SK-N-SH treated with all-trans-retinoic acid at 6 μM for 48 hours (cell line): ENCODE measurements at regions not wholly inside any gene's neighbourhood (a gene's known extent, or its start where the extent isn't known, plus 50 kb on each side); places are given as distances from the start of the nearest gene placed in this dataset.

Source experiments
- ATAC-seq: fragments of 200-7000 bp; cut with Tn5 transposase; 3 replicates; pipeline ENCODE4 v1.9.1; 2020; ENCODE audit warnings: mild to moderate bottlenecking, moderate library complexity
- ARNTL ChIP-seq: fragments of 450-650 bp; formaldehyde crosslinking; IDR thresholded peaks from 2 replicates; pipeline ENCODE4 v1.5.0; 2020; ENCODE audit warnings: low read depth, mild to moderate bottlenecking, moderate library complexity, borderline replicate concordance
- BACH2 ChIP-seq: fragments of 250-450 bp; sonication (Bioruptor Pico); IDR thresholded peaks from 2 replicates; pipeline ENCODE4 v1.9.0; 2021; ENCODE audit warnings: mild to moderate bottlenecking, borderline replicate concordance
- CSDC2 ChIP-seq: fragments of 250-450 bp; sonication (Bioruptor Pico); IDR thresholded peaks from 2 replicates; pipeline ENCODE4 v1.5.0; 2020; ENCODE audit warnings: mild to moderate bottlenecking, moderate library complexity
- ESRRG ChIP-seq: fragments of 250-450 bp; sonication (Bioruptor Pico); IDR thresholded peaks from 2 replicates; pipeline ENCODE4 v1.6.1; 2021; ENCODE audit warnings: mild to moderate bottlenecking
- GLIS3 ChIP-seq: fragments of 250-450 bp; sonication (Bioruptor Pico); IDR thresholded peaks from 2 replicates; pipeline ENCODE4 v1.5.0; 2020; ENCODE audit warnings: mild to moderate bottlenecking, moderate library complexity
- ISL1 ChIP-seq: fragments of 250-450 bp; sonication (Bioruptor Pico); IDR thresholded peaks from 2 replicates; pipeline ENCODE4 v2.1.2; 2022; ENCODE audit warnings: mild to moderate bottlenecking, moderate library complexity
- OSR1 ChIP-seq: fragments of 250-450 bp; sonication (Bioruptor Pico); IDR thresholded peaks from 2 replicates; pipeline ENCODE4 v1.8.0; 2022; ENCODE audit warnings: moderate library complexity, mild to moderate bottlenecking, inconsistent platforms
- PPARA ChIP-seq: fragments of 250-450 bp; sonication (Bioruptor Pico); IDR thresholded peaks from 2 replicates; pipeline ENCODE4 v1.5.0; 2020; ENCODE audit warnings: mild to moderate bottlenecking, borderline replicate concordance
- RARB ChIP-seq: fragments of 250-450 bp; sonication (Bioruptor Pico); IDR thresholded peaks from 2 replicates; pipeline ENCODE4 v1.8.0; 2021; ENCODE audit warnings: mild to moderate bottlenecking, moderate library complexity
- SNAI2 ChIP-seq: fragments of 250-450 bp; sonication (Bioruptor Pico); IDR thresholded peaks from 2 replicates; pipeline ENCODE4 v1.5.0; 2020; ENCODE audit warnings: mild to moderate bottlenecking, moderate library complexity
- TCF4 ChIP-seq: fragments of 250-450 bp; sonication (Bioruptor Pico); IDR thresholded peaks from 2 replicates; pipeline ENCODE4 v1.8.0; 2021; ENCODE audit warnings: mild to moderate bottlenecking, moderate library complexity, borderline replicate concordance
- TOX ChIP-seq: fragments of 250-450 bp; sonication (Bioruptor Pico); IDR thresholded peaks from 2 replicates; pipeline ENCODE4 v1.8.0; 2021; ENCODE audit warnings: mild to moderate bottlenecking, moderate library complexity, borderline replicate concordance
- ZC3H10 ChIP-seq: fragments of 250-450 bp; sonication (Bioruptor Pico); IDR thresholded peaks from 2 replicates; pipeline ENCODE4 v1.5.1; 2021; ENCODE audit warnings: mild to moderate bottlenecking, moderate library complexity
- ZFP3 ChIP-seq: fragments of 250-450 bp; sonication (Bioruptor Pico); IDR thresholded peaks from 2 replicates; pipeline ENCODE4 v1.5.0; 2020; ENCODE audit warnings: mild to moderate bottlenecking, moderate library complexity
- ZNF565 ChIP-seq: fragments of 450-650 bp; formaldehyde crosslinking; conservative IDR thresholded peaks from 2 replicates; pipeline ENCODE4 v1.5.0; 2020; ENCODE audit warnings: low read depth, mild to moderate bottlenecking, moderate library complexity
- ZNF70 ChIP-seq: fragments of 450-650 bp; formaldehyde crosslinking; IDR thresholded peaks from 2 replicates; pipeline ENCODE4 v1.5.0; 2020; ENCODE audit warnings: mild to moderate bottlenecking, moderate library complexity
- ZNF8 ChIP-seq: fragments of 450-650 bp; formaldehyde crosslinking; IDR thresholded peaks from 2 replicates; pipeline ENCODE4 v1.5.0; 2020; ENCODE audit warnings: mild to moderate bottlenecking, moderate library complexity
- TF ChIP-seq, protein P1 (sequence below): fragments of 250-450 bp; sonication (Bioruptor Pico); IDR thresholded peaks from 2 replicates; pipeline ENCODE4 v1.8.0; 2021; ENCODE audit warnings: low read depth, mild to moderate bottlenecking, moderate library complexity, borderline replicate concordance
- TF ChIP-seq, protein P2 (sequence below): fragments of 250-450 bp; sonication (Bioruptor Pico); IDR thresholded peaks from 2 replicates; pipeline ENCODE4 v1.5.1; 2020; ENCODE audit warnings: low read depth, mild to moderate bottlenecking, moderate library complexity
- TF ChIP-seq, protein P3 (sequence below): fragments of 250-450 bp; sonication (Bioruptor Pico); IDR thresholded peaks from 2 replicates; pipeline ENCODE4 v1.5.1; 2021; ENCODE audit warnings: mild to moderate bottlenecking, moderate library complexity
- TF ChIP-seq, protein P4 (sequence below): fragments of 250-450 bp; sonication (Bioruptor Pico); IDR thresholded peaks from 2 replicates; pipeline ENCODE4 v1.8.0; 2020; ENCODE audit warnings: mild to moderate bottlenecking, moderate library complexity, borderline replicate concordance
- TF ChIP-seq, protein P5 (sequence below): fragments of 250-450 bp; sonication (Bioruptor Pico); IDR thresholded peaks from 2 replicates; pipeline ENCODE4 v1.5.0; 2020; ENCODE audit warnings: mild to moderate bottlenecking, moderate library complexity

DNA sequence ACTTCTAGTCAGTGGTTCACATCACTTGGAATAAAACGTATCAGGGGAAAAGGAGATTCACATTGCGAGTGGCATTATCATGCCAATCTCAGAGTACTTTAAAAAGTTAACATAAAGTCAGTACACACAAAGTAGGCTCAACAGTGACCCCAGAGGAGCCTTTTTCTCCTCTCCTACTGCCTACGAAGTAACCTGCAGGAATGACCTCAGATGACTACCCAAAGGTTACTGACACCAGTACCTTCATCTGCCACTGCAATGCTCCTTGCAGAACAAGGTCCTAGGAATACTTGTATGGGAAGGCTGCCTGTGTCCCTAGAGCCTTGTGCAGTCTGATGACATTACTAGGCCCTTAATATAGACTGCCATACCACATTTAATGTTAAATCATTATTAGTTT is 389.8 kb upstream of the LYPLAL1 start:
- TF ChIP-seq GLIS3 = no peak
- TF ChIP-seq ZNF70 (CRISPR knock-in tag) = no peak
- TF ChIP-seq, protein P1, sequence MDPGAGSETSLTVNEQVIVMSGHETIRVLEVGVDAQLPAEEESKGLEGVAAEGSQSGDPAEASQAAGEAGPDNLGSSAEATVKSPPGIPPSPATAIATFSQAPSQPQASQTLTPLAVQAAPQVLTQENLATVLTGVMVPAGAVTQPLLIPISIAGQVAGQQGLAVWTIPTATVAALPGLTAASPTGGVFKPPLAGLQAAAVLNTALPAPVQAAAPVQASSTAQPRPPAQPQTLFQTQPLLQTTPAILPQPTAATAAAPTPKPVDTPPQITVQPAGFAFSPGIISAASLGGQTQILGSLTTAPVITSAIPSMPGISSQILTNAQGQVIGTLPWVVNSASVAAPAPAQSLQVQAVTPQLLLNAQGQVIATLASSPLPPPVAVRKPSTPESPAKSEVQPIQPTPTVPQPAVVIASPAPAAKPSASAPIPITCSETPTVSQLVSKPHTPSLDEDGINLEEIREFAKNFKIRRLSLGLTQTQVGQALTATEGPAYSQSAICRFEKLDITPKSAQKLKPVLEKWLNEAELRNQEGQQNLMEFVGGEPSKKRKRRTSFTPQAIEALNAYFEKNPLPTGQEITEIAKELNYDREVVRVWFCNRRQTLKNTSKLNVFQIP (CRISPR knock-in tag) = no peak
- no peak for TF ChIP-seq CSDC2 (CRISPR knock-in tag)
- no peak for TF ChIP-seq TCF4
- no peak for TF ChIP-seq PPARA (CRISPR knock-in tag)
- no peak for TF ChIP-seq RARB (CRISPR knock-in tag)
- TF ChIP-seq BACH2 (CRISPR knock-in tag) = no peak
- TF ChIP-seq, all 23 proteins: peak for 0
- no peak for ATAC-seq

DNA sequence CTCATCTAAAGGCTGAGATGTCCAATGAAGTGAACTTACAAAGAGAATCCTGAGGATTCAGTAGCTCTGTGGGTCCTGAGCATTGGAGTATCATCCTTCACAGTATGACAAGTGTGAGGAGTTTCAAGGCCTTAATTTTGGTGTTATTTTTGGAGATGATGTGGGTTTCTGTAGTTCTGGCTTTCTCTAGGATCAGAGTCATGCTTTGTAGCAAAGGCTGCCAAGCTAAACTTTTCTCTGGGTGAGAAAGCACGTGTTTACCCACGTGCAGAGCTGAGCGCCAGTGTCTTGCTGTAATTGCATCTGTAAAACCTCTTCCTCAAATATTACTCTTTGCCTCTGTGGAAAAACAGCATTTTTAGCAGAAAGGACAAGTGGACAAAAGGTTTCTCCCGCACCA is 387.8 kb upstream of the LYPLAL1 start:
- ATAC-seq = no peak
- TF ChIP-seq CSDC2 (CRISPR knock-in tag) = no peak

DNA sequence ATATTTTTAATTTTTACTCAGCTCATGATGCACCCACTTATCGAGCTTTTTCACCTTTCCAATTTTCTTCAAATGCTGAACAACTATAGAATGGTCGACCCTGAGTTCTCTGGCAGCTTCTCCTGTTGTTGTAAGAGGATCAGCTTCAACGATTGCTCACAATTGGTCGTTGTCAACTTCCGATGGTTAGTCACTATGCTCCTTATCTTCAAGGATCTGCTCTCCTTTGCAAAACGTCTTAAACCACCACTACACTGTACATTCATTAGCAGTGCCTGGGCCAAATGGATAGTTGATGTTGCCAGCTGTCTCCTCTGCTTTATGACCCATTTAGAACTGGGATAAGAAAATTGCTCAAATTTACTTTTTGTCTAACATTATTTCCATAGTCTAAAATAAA is 385.9 kb upstream of the LYPLAL1 start:
- ATAC-seq = no peak
- TF ChIP-seq TOX (CRISPR knock-in tag) = no peak
- no peak for TF ChIP-seq ISL1
- TF ChIP-seq CSDC2 (CRISPR knock-in tag) = no peak
- TF ChIP-seq OSR1 (CRISPR knock-in tag) = no peak
- TF ChIP-seq, protein P2, sequence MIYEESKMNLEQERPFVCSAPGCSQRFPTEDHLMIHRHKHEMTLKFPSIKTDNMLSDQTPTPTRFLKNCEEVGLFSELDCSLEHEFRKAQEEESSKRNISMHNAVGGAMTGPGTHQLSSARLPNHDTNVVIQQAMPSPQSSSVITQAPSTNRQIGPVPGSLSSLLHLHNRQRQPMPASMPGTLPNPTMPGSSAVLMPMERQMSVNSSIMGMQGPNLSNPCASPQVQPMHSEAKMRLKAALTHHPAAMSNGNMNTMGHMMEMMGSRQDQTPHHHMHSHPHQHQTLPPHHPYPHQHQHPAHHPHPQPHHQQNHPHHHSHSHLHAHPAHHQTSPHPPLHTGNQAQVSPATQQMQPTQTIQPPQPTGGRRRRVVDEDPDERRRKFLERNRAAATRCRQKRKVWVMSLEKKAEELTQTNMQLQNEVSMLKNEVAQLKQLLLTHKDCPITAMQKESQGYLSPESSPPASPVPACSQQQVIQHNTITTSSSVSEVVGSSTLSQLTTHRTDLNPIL (CRISPR knock-in tag) = no peak
- no peak for TF ChIP-seq TCF4
- no peak for TF ChIP-seq ZNF70 (CRISPR knock-in tag)
- no peak for TF ChIP-seq GLIS3
- TF ChIP-seq, protein P3, sequence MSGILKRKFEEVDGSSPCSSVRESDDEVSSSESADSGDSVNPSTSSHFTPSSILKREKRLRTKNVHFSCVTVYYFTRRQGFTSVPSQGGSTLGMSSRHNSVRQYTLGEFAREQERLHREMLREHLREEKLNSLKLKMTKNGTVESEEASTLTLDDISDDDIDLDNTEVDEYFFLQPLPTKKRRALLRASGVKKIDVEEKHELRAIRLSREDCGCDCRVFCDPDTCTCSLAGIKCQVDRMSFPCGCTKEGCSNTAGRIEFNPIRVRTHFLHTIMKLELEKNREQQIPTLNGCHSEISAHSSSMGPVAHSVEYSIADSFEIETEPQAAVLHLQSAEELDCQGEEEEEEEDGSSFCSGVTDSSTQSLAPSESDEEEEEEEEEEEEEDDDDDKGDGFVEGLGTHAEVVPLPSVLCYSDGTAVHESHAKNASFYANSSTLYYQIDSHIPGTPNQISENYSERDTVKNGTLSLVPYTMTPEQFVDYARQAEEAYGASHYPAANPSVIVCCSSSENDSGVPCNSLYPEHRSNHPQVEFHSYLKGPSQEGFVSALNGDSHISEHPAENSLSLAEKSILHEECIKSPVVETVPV (CRISPR knock-in tag) = no peak
- TF ChIP-seq ZNF565 = no peak
- no peak for TF ChIP-seq SNAI2 (CRISPR knock-in tag)
- TF ChIP-seq ARNTL (CRISPR knock-in tag) = no peak
- TF ChIP-seq RARB (CRISPR knock-in tag) = no peak
- TF ChIP-seq, protein P4, sequence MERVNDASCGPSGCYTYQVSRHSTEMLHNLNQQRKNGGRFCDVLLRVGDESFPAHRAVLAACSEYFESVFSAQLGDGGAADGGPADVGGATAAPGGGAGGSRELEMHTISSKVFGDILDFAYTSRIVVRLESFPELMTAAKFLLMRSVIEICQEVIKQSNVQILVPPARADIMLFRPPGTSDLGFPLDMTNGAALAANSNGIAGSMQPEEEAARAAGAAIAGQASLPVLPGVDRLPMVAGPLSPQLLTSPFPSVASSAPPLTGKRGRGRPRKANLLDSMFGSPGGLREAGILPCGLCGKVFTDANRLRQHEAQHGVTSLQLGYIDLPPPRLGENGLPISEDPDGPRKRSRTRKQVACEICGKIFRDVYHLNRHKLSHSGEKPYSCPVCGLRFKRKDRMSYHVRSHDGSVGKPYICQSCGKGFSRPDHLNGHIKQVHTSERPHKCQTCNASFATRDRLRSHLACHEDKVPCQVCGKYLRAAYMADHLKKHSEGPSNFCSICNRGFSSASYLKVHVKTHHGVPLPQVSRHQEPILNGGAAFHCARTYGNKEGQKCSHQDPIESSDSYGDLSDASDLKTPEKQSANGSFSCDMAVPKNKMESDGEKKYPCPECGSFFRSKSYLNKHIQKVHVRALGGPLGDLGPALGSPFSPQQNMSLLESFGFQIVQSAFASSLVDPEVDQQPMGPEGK (CRISPR knock-in tag) = no peak
- TF ChIP-seq, protein P5, sequence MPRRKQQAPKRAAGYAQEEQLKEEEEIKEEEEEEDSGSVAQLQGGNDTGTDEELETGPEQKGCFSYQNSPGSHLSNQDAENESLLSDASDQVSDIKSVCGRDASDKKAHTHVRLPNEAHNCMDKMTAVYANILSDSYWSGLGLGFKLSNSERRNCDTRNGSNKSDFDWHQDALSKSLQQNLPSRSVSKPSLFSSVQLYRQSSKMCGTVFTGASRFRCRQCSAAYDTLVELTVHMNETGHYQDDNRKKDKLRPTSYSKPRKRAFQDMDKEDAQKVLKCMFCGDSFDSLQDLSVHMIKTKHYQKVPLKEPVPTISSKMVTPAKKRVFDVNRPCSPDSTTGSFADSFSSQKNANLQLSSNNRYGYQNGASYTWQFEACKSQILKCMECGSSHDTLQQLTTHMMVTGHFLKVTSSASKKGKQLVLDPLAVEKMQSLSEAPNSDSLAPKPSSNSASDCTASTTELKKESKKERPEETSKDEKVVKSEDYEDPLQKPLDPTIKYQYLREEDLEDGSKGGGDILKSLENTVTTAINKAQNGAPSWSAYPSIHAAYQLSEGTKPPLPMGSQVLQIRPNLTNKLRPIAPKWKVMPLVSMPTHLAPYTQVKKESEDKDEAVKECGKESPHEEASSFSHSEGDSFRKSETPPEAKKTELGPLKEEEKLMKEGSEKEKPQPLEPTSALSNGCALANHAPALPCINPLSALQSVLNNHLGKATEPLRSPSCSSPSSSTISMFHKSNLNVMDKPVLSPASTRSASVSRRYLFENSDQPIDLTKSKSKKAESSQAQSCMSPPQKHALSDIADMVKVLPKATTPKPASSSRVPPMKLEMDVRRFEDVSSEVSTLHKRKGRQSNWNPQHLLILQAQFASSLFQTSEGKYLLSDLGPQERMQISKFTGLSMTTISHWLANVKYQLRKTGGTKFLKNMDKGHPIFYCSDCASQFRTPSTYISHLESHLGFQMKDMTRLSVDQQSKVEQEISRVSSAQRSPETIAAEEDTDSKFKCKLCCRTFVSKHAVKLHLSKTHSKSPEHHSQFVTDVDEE = no peak
- TF ChIP-seq ESRRG (CRISPR knock-in tag) = no peak
- no peak for TF ChIP-seq ZNF8 (CRISPR knock-in tag)
- TF ChIP-seq, all 23 proteins: peak for 0

DNA sequence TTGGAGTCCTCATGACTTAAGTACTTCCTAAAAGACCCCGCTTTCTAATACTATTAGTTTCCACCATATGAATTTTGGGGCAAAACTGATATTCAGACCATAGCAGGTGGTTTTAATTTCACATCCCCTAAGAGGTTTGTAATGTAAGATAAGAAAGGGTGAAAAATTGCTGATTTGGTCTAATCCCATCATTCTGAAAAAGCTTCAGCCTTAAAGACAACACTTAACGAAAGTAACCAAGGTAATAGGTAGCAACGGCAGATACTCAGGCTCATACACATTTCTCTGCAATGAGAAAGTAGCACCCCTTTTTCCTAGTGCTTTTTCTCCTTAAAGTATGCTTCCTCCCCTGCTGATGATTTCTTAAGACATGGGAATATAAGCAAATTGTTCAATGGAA is 376.9 kb upstream of the LYPLAL1 start:
- TF ChIP-seq SNAI2 (CRISPR knock-in tag) = no peak
- no peak for TF ChIP-seq BACH2 (CRISPR knock-in tag)
- TF ChIP-seq ZNF565 = no peak
- TF ChIP-seq, protein P2 (CRISPR knock-in tag) = no peak
- TF ChIP-seq OSR1 (CRISPR knock-in tag) = no peak
- TF ChIP-seq ARNTL (CRISPR knock-in tag) = no peak
- no peak for TF ChIP-seq ZFP3
- TF ChIP-seq, protein P3 (CRISPR knock-in tag) = no peak
- TF ChIP-seq PPARA (CRISPR knock-in tag) = no peak
- TF ChIP-seq ZC3H10 (CRISPR knock-in tag) = no peak
- no peak for TF ChIP-seq ESRRG (CRISPR knock-in tag)
- TF ChIP-seq, all 23 proteins: peak for 0
- ATAC-seq = no peak
